ENCODE measurements at regions not wholly inside any gene's neighbourhood (a gene's known extent, or its start where the extent isn't known, plus 50 kb on each side); places are given as distances from the start of the nearest gene placed in this dataset.

DNA sequence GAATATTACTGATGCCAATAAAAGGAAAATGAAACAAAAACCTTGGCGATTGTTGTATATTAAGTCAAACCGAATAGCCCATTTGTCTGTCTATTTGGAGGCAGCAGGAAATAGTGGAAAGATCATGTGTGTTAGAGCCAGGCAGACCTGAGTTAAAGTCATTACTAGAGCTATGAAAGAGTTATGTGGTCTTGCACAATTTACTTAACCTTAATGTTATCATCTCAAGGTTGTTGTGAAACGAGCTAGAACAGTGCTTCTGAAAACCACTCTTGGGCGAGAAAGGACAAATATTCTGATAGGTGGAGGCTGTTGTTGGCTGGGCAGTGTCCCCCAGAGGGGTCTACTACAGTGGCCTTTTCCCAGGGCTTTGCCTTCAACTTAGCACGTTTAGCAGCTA lies 60.0 kb upstream of the NUP160 start:
- Histone ChIP-seq H4K20me1 (replicated peaks; ENCODE audit: control insufficient read depth, insufficient read depth, low read length) (no peaks in the 10 kb centered on the region), H3K36me3 (ENCODE audit: control insufficient read depth, insufficient read depth, low read length) (no peaks in the 10 kb centered on the region), H3K9ac (ENCODE audit: insufficient read depth in 1 of 2, low read depth in 2 of 2, low read length in 2 of 2) (no peak overlapping the region), H3K27me3 (ENCODE audit: control insufficient read depth in 2 of 2, insufficient read depth in 2 of 2, low read length in 2 of 2) (no peaks in the 10 kb centered on the region), H3K9me1 (ENCODE audit: control insufficient read depth, insufficient read depth, low read length) (no peaks in the 10 kb centered on the region), H3K4me2 (ENCODE audit: insufficient read depth, low read length) (no peak overlapping the region), H3K4me3 (no peak overlapping the region), H3K27ac (ENCODE audit: extremely low read depth, low read depth, low read length) (no peak overlapping the region), H3K79me2 (ENCODE audit: control insufficient read depth, insufficient read depth, low read length) (no peaks in the 10 kb centered on the region), H3K9me3 (replicated peaks; ENCODE audit: control insufficient read depth, insufficient read depth, low read depth, low read length) (no peaks in the 10 kb centered on the region), H3K4me1 (replicated peaks in 1 of 2; ENCODE audit: control insufficient read depth in 2 of 2, insufficient read depth in 2 of 2, low read length in 2 of 2) (peaks cover 0 to 8% of the 10 kb centered on the region in 2 experiments; a peak in 4 of 5 replicates), H2AFZ (ENCODE audit: low read depth, low read length) (peak overlapping the region; percentile 71)
- in situ Hi-C loops (cut with MboI) (no loop called here), intact Hi-C loops (cut with micrococcal nuclease) (no loop called here)
- no peak for FAIRE-seq
- BruUV-seq (replicated peaks), result no TSS peak
- TF ChIP-seq PHTF2 (CRISPR knock-in tag; IDR thresholded peaks at IDR 0.05) (no peak), ZNF41 (CRISPR knock-in tag; conservative IDR thresholded peaks at IDR 0.05) (no peak), ESRRA (IDR thresholded peaks at IDR 0.05; ENCODE audit: borderline replicate concordance, low read depth) (peak; percentile 37; the same call in 1 of the 2 replicates), CEBPB (tag; IDR thresholded peaks at IDR 0.05) (peak; percentile 98), JUN (IDR thresholded peaks at IDR 0.05; ENCODE audit: borderline replicate concordance, low read depth, low read length) (no peak), JUN (CRISPR knock-in tag; IDR thresholded peaks at IDR 0.05; ENCODE audit: borderline replicate concordance) (no peak), CEBPG (CRISPR knock-in tag; IDR thresholded peaks at IDR 0.05) (peak; percentile 48; the same call in 1 of the 2 replicates), CEBPG (tag; conservative IDR thresholded peaks at IDR 0.05 in 1 of 2, IDR thresholded peaks at IDR 0.05 in 1 of 2) (peak; percentile 81 to 84), MEIS2 (IDR thresholded peaks at IDR 0.05; ENCODE audit: partially characterized antibody) (peak; percentile 24)
- TF ChIP-seq, protein P1, sequence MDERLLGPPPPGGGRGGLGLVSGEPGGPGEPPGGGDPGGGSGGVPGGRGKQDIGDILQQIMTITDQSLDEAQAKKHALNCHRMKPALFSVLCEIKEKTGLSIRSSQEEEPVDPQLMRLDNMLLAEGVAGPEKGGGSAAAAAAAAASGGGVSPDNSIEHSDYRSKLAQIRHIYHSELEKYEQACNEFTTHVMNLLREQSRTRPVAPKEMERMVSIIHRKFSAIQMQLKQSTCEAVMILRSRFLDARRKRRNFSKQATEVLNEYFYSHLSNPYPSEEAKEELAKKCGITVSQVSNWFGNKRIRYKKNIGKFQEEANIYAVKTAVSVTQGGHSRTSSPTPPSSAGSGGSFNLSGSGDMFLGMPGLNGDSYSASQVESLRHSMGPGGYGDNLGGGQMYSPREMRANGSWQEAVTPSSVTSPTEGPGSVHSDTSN (CRISPR knock-in tag; IDR thresholded peaks at IDR 0.05; ENCODE audit: low read depth), result no peak
- TF ChIP-seq, protein P1 (tag; conservative IDR thresholded peaks at IDR 0.05; ENCODE audit: low read depth), result peak; percentile 40; the same call in 1 of the 2 replicates
- POLR2A ChIA-PET, result interaction anchor here (1.0 to 1.8 kb wide), 3 partner anchors 8 to 156 kb away, joined by 3 to 7 read pairs (median 3); no protein-coding TSS in a partner anchor
- ATAC-seq, result peak; percentile 20
- 17% methylated on average over 5 of the region's 5 CpGs for WGBS (ENCODE audit: insufficient coverage, low coverage, missing lambda C conversion rate)
- CTCF ChIA-PET (ENCODE audit: low intra/inter-chr PET ratio), result no interaction called here
- DNase-seq (ENCODE audit: extremely low read depth in 1 of 4, low spot score in 3 of 4), result no peak

Measured in K562 (cell line).